ENCODE measurements at regions not wholly inside any gene's neighbourhood (a gene's known extent, or its start where the extent isn't known, plus 50 kb on each side); places are given as distances from the start of the nearest gene placed in this dataset.

- in situ Hi-C loops (cut with MboI; ENCODE audit: low pct_unique_long_range_greater_than_20kb, low sequenced_read_pairs, unreplicated experiment) = no loop called here
- TF ChIP-seq CTCF (IDR thresholded peaks at IDR 0.05; ENCODE audit: extremely low read depth, insufficient read depth, missing control alignments) = no peak
- peak; percentile 36 for DNase-seq (ENCODE audit: low spot score)
Observed at GRCh38 chr3:193842029-193842798, 249.2 kb downstream of the OPA1 start.

GRCh38 chr3:193842832-193843473 is 249.9 kb downstream of the OPA1 start:
- no peak for DNase-seq (ENCODE audit: low spot score)
- in situ Hi-C loops (cut with MboI; ENCODE audit: low pct_unique_long_range_greater_than_20kb, low sequenced_read_pairs, unreplicated experiment) = no loop called here
- no peak for TF ChIP-seq CTCF (IDR thresholded peaks at IDR 0.05; ENCODE audit: extremely low read depth, insufficient read depth, missing control alignments)

GRCh38 chr3:193843474-193844301 is 250.7 kb downstream of the OPA1 start:
- in situ Hi-C loops (cut with MboI; ENCODE audit: low pct_unique_long_range_greater_than_20kb, low sequenced_read_pairs, unreplicated experiment) = no loop called here
- TF ChIP-seq CTCF (IDR thresholded peaks at IDR 0.05; ENCODE audit: extremely low read depth, insufficient read depth, missing control alignments) = no peak
- no peak for DNase-seq (ENCODE audit: low spot score)

GRCh38 chr3:193844472-193844871 is 251.5 kb downstream of the OPA1 start:
- TF ChIP-seq CTCF (IDR thresholded peaks at IDR 0.05; ENCODE audit: extremely low read depth, insufficient read depth, missing control alignments) = no peak
- no peak for DNase-seq (ENCODE audit: low spot score)
- in situ Hi-C loops (cut with MboI; ENCODE audit: low pct_unique_long_range_greater_than_20kb, low sequenced_read_pairs, unreplicated experiment) = no loop called here

GRCh38 chr3:193845144-193845543 is 252.1 kb downstream of the OPA1 start:
- no peak for DNase-seq (ENCODE audit: low spot score)
- in situ Hi-C loops (cut with MboI; ENCODE audit: low pct_unique_long_range_greater_than_20kb, low sequenced_read_pairs, unreplicated experiment) = no loop called here
- TF ChIP-seq CTCF (IDR thresholded peaks at IDR 0.05; ENCODE audit: extremely low read depth, insufficient read depth, missing control alignments) = no peak

GRCh38 chr3:193846569-193846968 is 253.6 kb downstream of the OPA1 start:
- TF ChIP-seq CTCF (IDR thresholded peaks at IDR 0.05; ENCODE audit: extremely low read depth, insufficient read depth, missing control alignments) = no peak
- no peak for DNase-seq (ENCODE audit: low spot score)
- in situ Hi-C loops (cut with MboI; ENCODE audit: low pct_unique_long_range_greater_than_20kb, low sequenced_read_pairs, unreplicated experiment) = no loop called here

Measured in GM13977 (cell line).